HepG2 (cell line): ENCODE measurements at regions not wholly inside any gene's neighbourhood (a gene's known extent, or its start where the extent isn't known, plus 50 kb on each side); places are given as distances from the start of the nearest gene placed in this dataset.

Source experiments
- ATAC-seq: fragments of 200-7000 bp; cut with Tn5 transposase; 3 replicates; pipeline ENCODE4 v1.9.1; 2020; ENCODE audit warnings: mild to moderate bottlenecking, moderate library complexity
- BruUV-seq: library from RNA; stranded (reverse); fragments of 400-500 nt; replicated peaks from 2 replicates; lab custom pipeline; 2021; lab: Mats Ljungman, UMichigan
- CTCF ChIA-PET: fragments of 300-600 bp; formaldehyde crosslinking; extraction: SDS; loops from one replicate; lab custom pipeline; 2021; ENCODE audit warnings: low total read pairs, inconsistent platforms, low intra/inter-chr PET ratio; lab: Yijun Ruan, JAX
- POLR2A ChIA-PET: fragments of 350-600 bp; sonication (Branson Sonifier 250); formaldehyde crosslinking; loops from one replicate; lab custom pipeline; 2020; ENCODE audit warnings: antibody characterized with exemption, inconsistent platforms; lab: Yijun Ruan, JAX
- DNase-seq: peaks from one replicate; pipeline ENCODE4 v3.0.0-alpha.2; 2015; ENCODE audit warnings: low spot score
- FAIRE-seq: peaks from 3 replicates; lab custom pipeline; 2011; peaks lifted over from hg19 to GRCh38; lab: Jason Lieb, UNC
- H2AFZ ChIP-seq: one replicate; pipeline ENCODE4 v1.6.1; 2011; ENCODE audit warnings: low read length, inconsistent platforms
- H3K27ac ChIP-seq: fragments of 300-600 bp; 3 replicates; pipeline ENCODE4 v1.8.0; 2011; ENCODE audit warnings: mixed run types, mild to moderate bottlenecking, mixed read lengths, low read length, inconsistent platforms; ENCODE audit not compliant: insufficient read depth; ENCODE audit errors: extremely low read length
- H3K27me3 ChIP-seq, 2 experiments: fragments of 200-600 bp in 1 of 2; 2 replicates in 1 of 2; 3 replicates in 1 of 2; pipeline versions ENCODE4 v1.6.0 to v1.8.0; 2011; ENCODE audit warnings: low read length in 2 of 2, mild to moderate bottlenecking in 2 of 2, moderate library complexity in 2 of 2, inconsistent platforms in 1 of 2; ENCODE audit not compliant: insufficient read depth in 2 of 2, control insufficient read depth in 1 of 2
- H3K36me3 ChIP-seq, 2 experiments: fragments of 200-600 bp in 1 of 2; replicated peaks in 1 of 2; 2 replicates in 1 of 2; 3 replicates in 1 of 2; pipeline versions ENCODE4 v1.5.1 to v1.8.0; 2011; ENCODE audit warnings: low read length in 2 of 2, inconsistent platforms in 1 of 2; ENCODE audit not compliant: insufficient read depth in 2 of 2, control insufficient read depth in 1 of 2
- H3K4me1 ChIP-seq: 2 replicates; pipeline ENCODE4 v1.5.1; 2012; ENCODE audit warnings: low read length, inconsistent platforms; ENCODE audit not compliant: insufficient read depth
- H3K4me2 ChIP-seq: 2 replicates; pipeline ENCODE4 v1.6.0; 2011; ENCODE audit warnings: low read depth, low read length, inconsistent platforms
- H3K4me3 ChIP-seq, 3 experiments: fragments of 200-600 bp in 1 of 3; sonication (generic), shearing (Covaris generic) in 1 of 3; replicated peaks in 1 of 3; 2 replicates each; pipeline ENCODE4 v1.5.1; 2011 to 2016; ENCODE audit warnings: low read length in 3 of 3, inconsistent platforms in 2 of 3, low read depth in 2 of 3, mild to moderate bottlenecking in 2 of 3, control low read depth in 1 of 3, mixed read lengths in 1 of 3; ENCODE audit not compliant: insufficient read depth in 1 of 3
- H3K79me2 ChIP-seq: one replicate; pipeline ENCODE4 v1.6.1; 2011; ENCODE audit warnings: low read length, inconsistent platforms; ENCODE audit not compliant: insufficient read depth
- H3K9ac ChIP-seq: 2 replicates; pipeline ENCODE4 v1.6.0; 2011; ENCODE audit warnings: mild to moderate bottlenecking, low read depth, low read length, inconsistent platforms; ENCODE audit not compliant: insufficient read depth
- H3K9me3 ChIP-seq: 2 replicates; pipeline ENCODE4 v1.5.1; 2012; ENCODE audit warnings: mild to moderate bottlenecking, low read length
- H4K20me1 ChIP-seq: 2 replicates; pipeline ENCODE4 v1.6.0; 2011; ENCODE audit warnings: inconsistent platforms, mild to moderate bottlenecking, low read length, moderate library complexity; ENCODE audit not compliant: insufficient read depth
- ARHGAP35 ChIP-seq: sonication (generic); formaldehyde crosslinking; IDR thresholded peaks from 2 replicates; pipeline ENCODE4 v1.9.0; 2022; ENCODE audit warnings: mild to moderate bottlenecking, inconsistent platforms, moderate library complexity, missing genetic modification reagents, borderline replicate concordance
- CEBPB ChIP-seq: IDR thresholded peaks from 2 replicates; pipeline ENCODE4 v1.6.1; 2011; ENCODE audit warnings: low read depth, low read length, improper control_type of control experiment, borderline replicate concordance
- FOXA3 ChIP-seq: IDR thresholded peaks from 2 replicates; pipeline ENCODE4 v1.6.1; 2016; ENCODE audit warnings: missing genetic modification reagents, missing compliant biosample characterization
- RBFOX2 ChIP-seq: fragments of 200-400 bp; formaldehyde crosslinking; IDR thresholded peaks from 2 replicates; pipeline ENCODE4 v1.6.1; 2017; ENCODE audit warnings: low read depth, mild to moderate bottlenecking, low read length
- TRIM24 ChIP-seq: sonication (generic); formaldehyde crosslinking; IDR thresholded peaks from 2 replicates; pipeline ENCODE4 v1.8.0; 2022; ENCODE audit warnings: mild to moderate bottlenecking, missing genetic modification reagents
- WGBS: methylation state at CpG from one replicate; pipeline ENCODE4 v1.1.6; 2017; ENCODE audit warnings: low lambda C conversion rate; 5-methylcytosine and 5-hydroxymethylcytosine counted together
- in situ Hi-C: cut with HindIII; loops from 2 replicates; pipeline ENCODE4 v1.10.0; 2017; ENCODE audit warnings: low pct_unique_long_range_greater_than_20kb; ENCODE audit not compliant: extremely low pct_ligation_motif_present
- intact Hi-C: fragments of 100-400 bp; cut with micrococcal nuclease; formaldehyde crosslinking; loops from one replicate; pipeline ENCODE4 v1.10.0; 2022; ENCODE audit not compliant: unreplicated experiment
- TF ChIP-seq, protein P1 (sequence below): sonication (generic); formaldehyde crosslinking; IDR thresholded peaks from 2 replicates; pipeline ENCODE4 v1.4.0; 2020; ENCODE audit warnings: low read depth, mild to moderate bottlenecking, missing genetic modification reagents

GRCh38 chr2:145750144-145750543 lies 1230.2 kb upstream of the ZEB2 start (continued):
- TF ChIP-seq, protein P1, sequence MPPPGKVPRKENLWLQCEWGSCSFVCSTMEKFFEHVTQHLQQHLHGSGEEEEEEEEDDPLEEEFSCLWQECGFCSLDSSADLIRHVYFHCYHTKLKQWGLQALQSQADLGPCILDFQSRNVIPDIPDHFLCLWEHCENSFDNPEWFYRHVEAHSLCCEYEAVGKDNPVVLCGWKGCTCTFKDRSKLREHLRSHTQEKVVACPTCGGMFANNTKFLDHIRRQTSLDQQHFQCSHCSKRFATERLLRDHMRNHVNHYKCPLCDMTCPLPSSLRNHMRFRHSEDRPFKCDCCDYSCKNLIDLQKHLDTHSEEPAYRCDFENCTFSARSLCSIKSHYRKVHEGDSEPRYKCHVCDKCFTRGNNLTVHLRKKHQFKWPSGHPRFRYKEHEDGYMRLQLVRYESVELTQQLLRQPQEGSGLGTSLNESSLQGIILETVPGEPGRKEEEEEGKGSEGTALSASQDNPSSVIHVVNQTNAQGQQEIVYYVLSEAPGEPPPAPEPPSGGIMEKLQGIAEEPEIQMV (CRISPR knock-in tag): no peak
- TF ChIP-seq RBFOX2: no peak
- no peak for TF ChIP-seq ARHGAP35 (CRISPR knock-in tag)
- no peak for TF ChIP-seq FOXA3

DNA sequence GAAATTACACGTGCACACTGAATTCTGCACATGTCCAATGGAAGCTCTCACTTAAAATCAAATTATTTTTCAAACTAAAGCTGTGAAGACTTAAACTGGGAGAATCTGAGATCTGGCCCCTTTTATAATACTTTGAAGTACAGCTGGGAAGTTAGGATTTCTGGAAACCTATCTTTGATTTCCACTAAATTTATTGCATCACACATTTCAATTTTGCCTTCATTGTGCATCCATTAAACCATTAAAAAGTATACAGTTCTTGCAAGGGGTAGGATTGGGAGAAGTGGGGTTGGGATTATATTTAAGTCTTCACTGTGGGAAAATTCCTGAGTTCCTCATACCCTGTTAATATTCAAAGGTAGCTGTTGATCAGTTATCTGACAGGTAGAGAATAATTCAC lies 1229.6 kb upstream of the ZEB2 start:
- CTCF ChIA-PET: no interaction called here
- no peak overlapping the region for H3K9ac ChIP-seq
- no peak overlapping the region for H2AFZ ChIP-seq
- ATAC-seq: no peak
- H3K36me3 ChIP-seq: no peaks in the 10 kb centered on the region
- H3K27ac ChIP-seq: no peak overlapping the region
- no TSS peak for BruUV-seq
- no peak overlapping the region for H3K4me3 ChIP-seq
- no peak overlapping the region for H3K4me2 ChIP-seq
- TF ChIP-seq TRIM24 (CRISPR knock-in tag) (no peak), CEBPB (0 out of 2 replicates have a peak, but pooled peaks have one; percentile 7)
- no peaks in the 10 kb centered on the region for H4K20me1 ChIP-seq
- FAIRE-seq: no peak
- in situ Hi-C loops (loop anchor here (5.0 kb wide), 1 partner anchor 168 kb away; no protein-coding TSS in a partner anchor), intact Hi-C loops (no loop called here)
- H3K4me1 ChIP-seq: peaks cover 36% of the 10 kb centered on the region
- no peaks in the 10 kb centered on the region for H3K27me3 ChIP-seq
- WGBS: 100% methylated on average over 1 of the region's 1 CpG
- H3K9me3 ChIP-seq: no peaks in the 10 kb centered on the region
- DNase-seq: no peak
- no peaks in the 10 kb centered on the region for H3K79me2 ChIP-seq
- POLR2A ChIA-PET: no interaction called here
